HL-60 (cell line): ENCODE measurements at regions not wholly inside any gene's neighbourhood (a gene's known extent, or its start where the extent isn't known, plus 50 kb on each side); places are given as distances from the start of the nearest gene placed in this dataset.

Experiments
- DNase-seq, 2 experiments: peaks; one replicate each; pipeline ENCODE4 v3.0.0-alpha.2; 2010 to 2020; ENCODE audit warnings: low read depth in 1 of 2, low spot score in 1 of 2
- H3K27ac ChIP-seq: fragments of 250-450 bp; sonication (Bioruptor Pico); replicated peaks from 2 replicates; pipeline ENCODE4 v1.5.1; 2020; ENCODE audit warnings: mild to moderate bottlenecking, moderate library complexity
- H3K27me3 ChIP-seq: fragments of 250-450 bp; sonication (Bioruptor Pico); 2 replicates; pipeline ENCODE4 v1.5.1; 2021; ENCODE audit warnings: mild to moderate bottlenecking, moderate library complexity; ENCODE audit not compliant: insufficient read depth, poor library complexity, severe bottlenecking
- H3K4me3 ChIP-seq: replicated peaks from 2 replicates; pipeline ENCODE4 v1.5.1; 2011; ENCODE audit warnings: mild to moderate bottlenecking, control low read depth, low read length; ENCODE audit not compliant: insufficient read depth
- CTCF ChIP-seq: IDR thresholded peaks from one replicate; pipeline ENCODE4 v1.5.1; 2011; ENCODE audit warnings: low read length, control low read depth, inconsistent platforms; ENCODE audit not compliant: insufficient read depth
- GABPA ChIP-seq: IDR thresholded peaks from 2 replicates; pipeline ENCODE4 v1.6.1; 2012; ENCODE audit warnings: low read depth
- POLR2AphosphoS5 ChIP-seq: IDR thresholded peaks from 2 replicates; pipeline ENCODE4 v1.6.1; 2012; ENCODE audit warnings: low read depth
- REST ChIP-seq: IDR thresholded peaks from 2 replicates; pipeline ENCODE4 v1.6.1; 2012; ENCODE audit warnings: low read depth; ENCODE audit not compliant: insufficient replicate concordance
- SPI1 ChIP-seq: IDR thresholded peaks from 2 replicates; pipeline ENCODE4 v1.6.1; 2012; ENCODE audit warnings: low read depth, mild to moderate bottlenecking, borderline replicate concordance

- no peak overlapping the region for H3K4me3 ChIP-seq
- no peaks in the 10 kb centered on the region for H3K27me3 ChIP-seq
- TF ChIP-seq CTCF (no peak), REST (no peak), GABPA (no peak), SPI1 (no peak), POLR2AphosphoS5 (no peak)
- DNase-seq: no peak
- no peak overlapping the region for H3K27ac ChIP-seq
Measured at GRCh38 chr4:129994715-129995114, 898.8 kb downstream of the C4orf33 start.

- DNase-seq: no peak
- no peak overlapping the region for H3K4me3 ChIP-seq
- no peak overlapping the region for H3K27ac ChIP-seq
- no peaks in the 10 kb centered on the region for H3K27me3 ChIP-seq
- TF ChIP-seq CTCF: no peak
- no peak for TF ChIP-seq SPI1
- TF ChIP-seq GABPA: no peak
- TF ChIP-seq REST: no peak
- TF ChIP-seq POLR2AphosphoS5: no peak
Measured at GRCh38 chr4:129998436-129999150, 902.6 kb downstream of the C4orf33 start.

- no peak overlapping the region for H3K27ac ChIP-seq
- DNase-seq: no peak
- TF ChIP-seq SPI1: no peak
- TF ChIP-seq GABPA: no peak
- no peak for TF ChIP-seq CTCF
- TF ChIP-seq REST: no peak
- TF ChIP-seq POLR2AphosphoS5: no peak
- H3K4me3 ChIP-seq: no peak overlapping the region
- H3K27me3 ChIP-seq: no peaks in the 10 kb centered on the region
Measured at GRCh38 chr4:129999156-129999555, 903.2 kb downstream of the C4orf33 start.
